Endometrial microvascular endothelial cells (primary cell): ENCODE measurements at regions not wholly inside any gene's neighbourhood (a gene's known extent, or its start where the extent isn't known, plus 50 kb on each side); places are given as distances from the start of the nearest gene placed in this dataset.
"Not testable (repeated sequence)": the region's sequence is repeated elsewhere in the genome, so short reads cannot be mapped to it uniquely, and the experiment has no call there.

Experiments
- in situ Hi-C: cut with HindIII; loops from 2 replicates; pipeline ENCODE4 v1.10.0; 2017; ENCODE audit warnings: low sequenced_read_pairs, low pct_unique_long_range_greater_than_20kb; ENCODE audit errors: inconsistent ontology term

DNA sequence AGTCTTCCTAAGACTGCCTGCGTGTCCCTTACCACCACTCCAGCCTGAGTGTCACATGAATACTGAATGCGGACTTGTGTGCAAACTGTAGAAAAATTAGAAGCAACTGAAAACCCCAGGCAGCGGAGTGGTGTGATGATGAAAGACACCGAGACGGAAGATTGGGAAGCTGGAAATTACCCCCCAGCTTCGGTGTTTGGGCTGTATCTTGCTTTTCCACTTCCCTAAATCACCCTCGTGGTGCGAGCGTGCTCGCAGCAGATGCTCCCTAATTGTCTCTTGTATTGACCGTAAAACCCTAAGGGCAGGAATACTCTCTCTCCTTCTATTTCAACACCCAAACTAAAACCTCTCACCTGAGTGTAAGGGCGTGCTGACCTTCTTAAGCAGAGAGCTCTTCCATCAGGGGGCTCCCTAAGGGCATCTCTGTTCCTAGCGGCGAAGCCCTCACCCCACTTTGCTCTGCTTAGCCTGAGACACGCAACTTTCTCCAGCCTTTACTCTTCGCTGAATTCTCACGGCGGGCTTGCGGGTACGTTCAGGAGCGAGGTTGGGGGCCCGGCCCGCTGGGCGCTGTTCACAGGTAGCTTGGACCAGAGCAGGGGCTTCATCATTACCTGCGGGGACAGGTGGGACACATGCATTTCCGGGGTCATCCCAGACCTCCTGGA is 62.4 kb downstream of the CRYBB2 start:
- in situ Hi-C loops: no loop called here

GRCh38 chr22:25282346-25282670 is 62.9 kb downstream of the CRYBB2 start:
- in situ Hi-C loops: no loop called here

GRCh38 chr22:25282671-25283561 is 63.5 kb downstream of the CRYBB2 start:
- in situ Hi-C loops: no loop called here

GRCh38 chr22:25288481-25288880 is 69.0 kb downstream of the CRYBB2 start:
- in situ Hi-C loops: not testable (repeated sequence)

- in situ Hi-C loops: not testable (repeated sequence)
Measured at GRCh38 chr22:25301912-25302311, 82.5 kb downstream of the CRYBB2 start.

GRCh38 chr22:25309586-25309985 is 90.1 kb downstream of the CRYBB2 start:
- in situ Hi-C loops: not testable (repeated sequence)

GRCh38 chr22:25311924-25312323 is 92.5 kb downstream of the CRYBB2 start:
- in situ Hi-C loops: not testable (repeated sequence)

DNA sequence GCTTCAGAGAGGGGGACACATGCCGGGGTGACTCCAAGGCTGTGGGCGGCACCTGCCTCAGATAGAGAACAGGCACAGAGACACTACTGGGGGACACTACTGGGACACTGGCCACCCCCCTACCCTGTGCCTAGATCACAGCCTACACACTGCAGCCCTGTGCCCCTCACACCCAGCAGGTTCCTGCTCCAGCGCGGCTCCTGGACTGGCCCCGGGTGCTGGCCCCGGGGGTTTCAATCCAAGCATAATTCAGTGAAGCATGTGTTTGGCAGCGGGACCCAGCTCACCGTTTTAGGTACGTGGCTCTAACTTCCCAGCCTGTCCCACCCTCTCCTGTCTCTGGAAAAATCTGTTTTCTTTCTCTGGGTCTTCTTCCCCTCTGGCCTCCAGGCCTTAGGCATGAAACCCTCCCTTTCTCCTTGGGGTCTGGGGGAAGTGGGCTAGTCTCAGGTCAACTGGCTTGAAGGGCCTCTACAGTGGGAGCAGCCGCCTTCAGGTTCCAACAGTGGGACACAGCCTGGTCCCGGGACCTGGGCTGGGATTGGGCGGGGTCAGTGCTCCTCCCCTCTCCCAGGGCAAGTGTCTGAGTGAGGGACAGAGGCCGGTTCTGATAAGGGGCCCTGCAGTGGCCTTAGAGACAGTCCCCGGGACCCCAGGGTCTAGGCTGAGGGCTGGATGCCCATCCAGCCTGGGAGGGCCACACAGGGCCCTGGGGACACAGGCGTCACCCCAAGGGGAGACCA is 98.8 kb downstream of the CRYBB2 start:
- in situ Hi-C loops: no loop called here

GRCh38 chr22:25327018-25327755 is 107.7 kb downstream of the CRYBB2 start:
- in situ Hi-C loops: no loop called here

GRCh38 chr22:25331050-25331449 is 111.6 kb downstream of the CRYBB2 start:
- in situ Hi-C loops: no loop called here

- in situ Hi-C loops: not testable (repeated sequence)
Measured at GRCh38 chr22:25331911-25332310, 112.5 kb downstream of the CRYBB2 start.

- in situ Hi-C loops: no loop called here
Measured at GRCh38 chr22:25332386-25332785, 112.9 kb downstream of the CRYBB2 start.

DNA sequence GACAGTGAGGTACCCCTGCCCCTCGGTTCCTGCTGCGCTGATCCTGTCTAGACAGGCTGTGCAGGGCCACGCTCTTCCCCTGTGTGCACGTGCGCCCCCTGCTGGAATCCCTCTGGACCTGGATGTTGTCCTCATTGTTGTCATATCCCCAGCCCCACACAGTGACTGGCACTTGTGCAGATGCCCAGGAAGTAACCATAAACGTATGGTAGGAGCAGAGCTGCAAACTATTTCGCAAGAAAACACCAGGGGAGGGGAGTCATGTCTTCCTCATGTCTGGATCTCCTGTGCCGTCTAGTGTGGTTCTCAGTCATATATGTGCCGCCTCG is 114.7 kb downstream of the CRYBB2 start:
- in situ Hi-C loops: no loop called here

- in situ Hi-C loops: not testable (repeated sequence)
Measured at GRCh38 chr22:25334631-25335030, 115.2 kb downstream of the CRYBB2 start.

- in situ Hi-C loops: not testable (repeated sequence)
Measured at GRCh38 chr22:25335276-25335675, 115.8 kb downstream of the CRYBB2 start.

GRCh38 chr22:25340536-25340935 is 121.1 kb downstream of the CRYBB2 start:
- in situ Hi-C loops: not testable (repeated sequence)

DNA sequence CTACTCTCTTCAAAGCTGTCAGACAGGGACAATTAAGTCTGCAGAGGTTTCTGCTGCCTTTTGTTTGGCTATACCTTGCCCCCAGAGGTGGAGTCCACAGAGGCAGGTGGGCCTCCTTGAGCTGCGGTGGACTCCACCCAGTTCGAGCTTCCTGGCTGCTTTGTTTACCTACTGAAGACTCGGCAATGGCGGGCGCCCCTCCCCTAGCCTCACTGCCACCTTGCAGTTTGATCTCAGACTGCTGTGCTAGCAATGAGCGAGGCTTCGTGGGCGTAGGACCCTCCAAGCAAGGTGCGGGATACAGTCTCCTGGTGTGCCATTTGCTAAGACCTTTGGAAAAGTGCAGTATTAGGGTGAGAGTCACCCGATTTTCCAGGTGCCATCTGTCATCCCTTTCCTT is 124.9 kb downstream of the CRYBB2 start:
- in situ Hi-C loops: not testable (repeated sequence)

- in situ Hi-C loops: no loop called here
Measured at GRCh38 chr22:25346859-25347751, 127.7 kb downstream of the CRYBB2 start.
